ENCODE measurements at regions not wholly inside any gene's neighbourhood (a gene's known extent, or its start where the extent isn't known, plus 50 kb on each side); places are given as distances from the start of the nearest gene placed in this dataset.

DNA sequence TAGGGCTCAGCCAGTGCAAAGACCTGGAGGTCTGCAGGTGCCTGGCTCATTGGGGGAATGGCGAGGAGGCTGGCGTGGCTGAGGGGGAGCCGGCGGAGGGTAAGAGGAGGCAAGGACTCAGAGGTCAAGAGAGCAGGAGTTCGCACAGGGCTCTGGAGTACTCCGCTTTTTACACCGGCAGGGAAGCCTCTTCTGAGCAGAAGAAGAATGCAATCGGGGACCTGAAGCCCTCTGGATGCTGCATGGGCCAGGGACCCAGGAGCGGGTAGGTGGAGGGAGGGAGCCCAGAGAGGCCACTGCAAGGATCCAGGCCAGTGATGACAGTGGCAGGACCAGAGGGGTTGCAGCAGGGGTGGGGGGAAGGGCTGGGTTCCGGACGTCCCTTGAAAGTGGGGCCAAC, 70.4 kb upstream of the TAMM41 start:
- Mint-ChIP-seq H3K27me3 (ENCODE audit: low read depth in 2 of 2) (peaks cover 0 to 3% of the 10 kb centered on the region in 2 donors), H3K27ac (no peak overlapping the region), H3K4me1 (no peaks in the 10 kb centered on the region), H3K4me3 (no peak overlapping the region), H3K36me3 (no peaks in the 10 kb centered on the region), H3K9me3 (no peaks in the 10 kb centered on the region)
- Histone ChIP-seq H3K27me3 (ENCODE audit: control insufficient read depth, insufficient read depth, low read length) (no peaks in the 10 kb centered on the region), H3K27ac (ENCODE audit: low read length) (no peak overlapping the region), H3K9me3 (ENCODE audit: control insufficient read depth, insufficient read depth, low read length) (no peaks in the 10 kb centered on the region), H3K4me3 (ENCODE audit: low read length) (no peak overlapping the region), H3K36me3 (ENCODE audit: control insufficient read depth, insufficient read depth, low read length) (no peaks in the 10 kb centered on the region), H3K4me1 (ENCODE audit: control insufficient read depth, insufficient read depth, low read length) (no peaks in the 10 kb centered on the region)
- DNase-seq = no peak
- TF ChIP-seq, protein P1, sequence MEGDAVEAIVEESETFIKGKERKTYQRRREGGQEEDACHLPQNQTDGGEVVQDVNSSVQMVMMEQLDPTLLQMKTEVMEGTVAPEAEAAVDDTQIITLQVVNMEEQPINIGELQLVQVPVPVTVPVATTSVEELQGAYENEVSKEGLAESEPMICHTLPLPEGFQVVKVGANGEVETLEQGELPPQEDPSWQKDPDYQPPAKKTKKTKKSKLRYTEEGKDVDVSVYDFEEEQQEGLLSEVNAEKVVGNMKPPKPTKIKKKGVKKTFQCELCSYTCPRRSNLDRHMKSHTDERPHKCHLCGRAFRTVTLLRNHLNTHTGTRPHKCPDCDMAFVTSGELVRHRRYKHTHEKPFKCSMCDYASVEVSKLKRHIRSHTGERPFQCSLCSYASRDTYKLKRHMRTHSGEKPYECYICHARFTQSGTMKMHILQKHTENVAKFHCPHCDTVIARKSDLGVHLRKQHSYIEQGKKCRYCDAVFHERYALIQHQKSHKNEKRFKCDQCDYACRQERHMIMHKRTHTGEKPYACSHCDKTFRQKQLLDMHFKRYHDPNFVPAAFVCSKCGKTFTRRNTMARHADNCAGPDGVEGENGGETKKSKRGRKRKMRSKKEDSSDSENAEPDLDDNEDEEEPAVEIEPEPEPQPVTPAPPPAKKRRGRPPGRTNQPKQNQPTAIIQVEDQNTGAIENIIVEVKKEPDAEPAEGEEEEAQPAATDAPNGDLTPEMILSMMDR (IDR thresholded peaks at IDR 0.05) = no peak
- 95% methylated on average over 11 of the region's 11 CpGs for WGBS (ENCODE audit: insufficient coverage)
- intact Hi-C loops (cut with micrococcal nuclease) = no loop called here
- no peak for ATAC-seq

DNA sequence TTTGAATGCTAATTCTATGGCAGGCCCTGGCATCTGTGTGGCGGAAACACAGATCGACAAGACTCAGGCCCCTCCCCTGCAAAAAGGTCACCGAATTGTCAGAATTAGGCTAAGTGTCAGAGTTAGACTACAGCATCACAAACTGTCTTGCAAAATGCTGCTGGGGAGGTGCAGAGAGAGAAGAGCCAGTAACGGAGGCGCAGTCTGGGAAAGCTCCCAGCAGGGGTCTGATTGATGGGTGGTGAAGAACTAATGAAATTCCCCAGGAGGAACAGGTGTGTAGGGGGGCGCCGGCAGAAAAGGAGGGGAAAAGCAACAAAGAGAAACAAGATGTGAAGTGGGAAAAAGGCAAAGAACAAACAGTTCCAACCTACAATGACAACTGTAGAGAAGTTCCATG, 72.7 kb upstream of the TAMM41 start:
- TF ChIP-seq, protein P1 (IDR thresholded peaks at IDR 0.05) = no peak
- H3K27ac ChIP-seq (ENCODE audit: low read length) = no peak overlapping the region
- no peaks in the 10 kb centered on the region for H3K36me3 Mint-ChIP-seq
- intact Hi-C loops (cut with micrococcal nuclease) = no loop called here
- ATAC-seq (no peak), DNase-seq (no peak)
- H3K4me1 Mint-ChIP-seq = no peaks in the 10 kb centered on the region
- H3K27me3 ChIP-seq (ENCODE audit: control insufficient read depth, insufficient read depth, low read length) = no peaks in the 10 kb centered on the region
- no peaks in the 10 kb centered on the region for H3K36me3 ChIP-seq (ENCODE audit: control insufficient read depth, insufficient read depth, low read length)
- peaks cover 0 to 6% of the 10 kb centered on the region in 2 donors for H3K27me3 Mint-ChIP-seq (ENCODE audit: low read depth in 2 of 2)
- no peaks in the 10 kb centered on the region for H3K9me3 ChIP-seq (ENCODE audit: control insufficient read depth, insufficient read depth, low read length)
- 72% methylated on average over 7 of the region's 7 CpGs for WGBS (ENCODE audit: insufficient coverage)
- no peaks in the 10 kb centered on the region for H3K4me1 ChIP-seq (ENCODE audit: control insufficient read depth, insufficient read depth, low read length)
- no peak overlapping the region for H3K27ac Mint-ChIP-seq
- H3K9me3 Mint-ChIP-seq = no peaks in the 10 kb centered on the region
- no peak overlapping the region for H3K4me3 Mint-ChIP-seq
- H3K4me3 ChIP-seq (ENCODE audit: low read length) = no peak overlapping the region

DNA sequence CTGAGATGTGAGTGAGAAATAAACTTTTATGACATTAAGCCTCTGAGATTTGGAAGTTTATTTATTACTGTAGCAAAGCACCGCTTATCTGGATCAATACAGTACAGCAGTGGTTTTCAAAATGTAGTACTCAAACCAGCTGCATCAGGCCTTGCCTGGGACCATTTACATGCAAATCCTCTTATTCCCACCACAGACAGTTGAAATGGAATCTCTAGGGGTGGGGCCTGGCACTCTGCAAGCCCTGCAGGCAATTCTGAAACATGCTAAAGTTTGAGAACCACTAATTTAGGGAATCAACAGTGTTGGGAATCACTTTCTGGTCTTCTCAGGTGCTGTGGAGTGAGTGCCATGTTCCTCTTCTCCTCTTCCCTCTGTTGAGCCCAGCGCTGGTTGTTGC, 77.8 kb upstream of the TAMM41 start:
- DNase-seq (no peak), ATAC-seq (no peak)
- intact Hi-C loops (cut with micrococcal nuclease) = no loop called here
- Mint-ChIP-seq H3K4me1 (no peaks in the 10 kb centered on the region), H3K36me3 (no peaks in the 10 kb centered on the region), H3K4me3 (no peak overlapping the region), H3K9me3 (no peaks in the 10 kb centered on the region), H3K27me3 (ENCODE audit: low read depth in 2 of 2) (peaks cover 0 to 9% of the 10 kb centered on the region in 2 donors), H3K27ac (no peak overlapping the region)
- TF ChIP-seq, protein P1 (IDR thresholded peaks at IDR 0.05) = no peak
- Histone ChIP-seq H3K4me1 (ENCODE audit: control insufficient read depth, insufficient read depth, low read length) (no peaks in the 10 kb centered on the region), H3K36me3 (ENCODE audit: control insufficient read depth, insufficient read depth, low read length) (no peaks in the 10 kb centered on the region), H3K27me3 (ENCODE audit: control insufficient read depth, insufficient read depth, low read length) (no peaks in the 10 kb centered on the region), H3K27ac (ENCODE audit: low read length) (no peak overlapping the region), H3K4me3 (ENCODE audit: low read length) (no peak overlapping the region), H3K9me3 (ENCODE audit: control insufficient read depth, insufficient read depth, low read length) (no peaks in the 10 kb centered on the region)
- WGBS (ENCODE audit: insufficient coverage) = 83% methylated on average over 2 of the region's 2 CpGs

DNA sequence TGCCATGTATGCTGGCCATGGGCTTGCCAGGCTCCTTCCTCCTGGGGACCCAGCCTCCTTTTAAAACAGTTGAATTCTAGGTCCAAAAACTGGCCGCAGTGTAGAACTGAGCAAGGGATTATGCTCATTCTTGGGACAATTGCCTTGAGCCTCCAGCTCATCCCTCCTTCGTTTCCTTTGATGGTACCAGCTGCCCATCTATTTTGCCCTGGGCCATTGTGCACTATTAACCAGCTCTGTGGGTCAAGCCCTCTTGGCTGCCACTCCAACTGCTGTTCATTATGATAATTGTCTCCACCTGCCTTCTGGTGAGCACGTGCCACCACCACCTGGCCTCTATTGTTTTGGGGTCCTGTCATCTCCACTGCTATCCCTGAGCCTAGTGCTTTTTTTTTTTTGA, 75.8 kb upstream of the SYN2 start:
- ATAC-seq (no peak), DNase-seq (no peak)
- no peak overlapping the region for H3K27ac ChIP-seq (ENCODE audit: low read length)
- H3K27me3 ChIP-seq (ENCODE audit: control insufficient read depth, insufficient read depth, low read length) = no peaks in the 10 kb centered on the region
- no peaks in the 10 kb centered on the region for H3K36me3 ChIP-seq (ENCODE audit: control insufficient read depth, insufficient read depth, low read length)
- Mint-ChIP-seq H3K27me3 (ENCODE audit: low read depth in 2 of 2) (peaks cover 0 to 9% of the 10 kb centered on the region in 2 donors), H3K9me3 (no peaks in the 10 kb centered on the region), H3K36me3 (no peaks in the 10 kb centered on the region), H3K4me1 (no peaks in the 10 kb centered on the region), H3K4me3 (no peak overlapping the region), H3K27ac (no peak overlapping the region)
- TF ChIP-seq, protein P1 (IDR thresholded peaks at IDR 0.05) = no peak
- intact Hi-C loops (cut with micrococcal nuclease) = no loop called here
- H3K4me1 ChIP-seq (ENCODE audit: control insufficient read depth, insufficient read depth, low read length) = no peaks in the 10 kb centered on the region
- H3K9me3 ChIP-seq (ENCODE audit: control insufficient read depth, insufficient read depth, low read length) = no peaks in the 10 kb centered on the region
- WGBS (ENCODE audit: insufficient coverage) = 88% methylated on average over 3 of the region's 3 CpGs
- no peak overlapping the region for H3K4me3 ChIP-seq (ENCODE audit: low read length)

All from natural killer cell (primary cell).